Liver (tissue), 3 donors: ENCODE measurements at regions not wholly inside any gene's neighbourhood (a gene's known extent, or its start where the extent isn't known, plus 50 kb on each side); places are given as distances from the start of the nearest gene placed in this dataset.

Experiments
- ATF3 ChIP-seq: IDR thresholded peaks from 2 replicates; pipeline ENCODE4 v1.6.1; 2016; ENCODE audit warnings: antibody characterized with exemption
- CTCF ChIP-seq: fragments of 150-350 bp; IDR thresholded peaks from 2 replicates; pipeline ENCODE4 v1.5.1; 2017; ENCODE audit warnings: improper control_type of control experiment, low read depth, low read length; ENCODE audit not compliant: missing input control
- EGR1 ChIP-seq, 2 donors: IDR thresholded peaks; 2 replicates each; pipeline ENCODE4 v1.6.1; 2016 to 2018; ENCODE audit warnings: antibody characterized with exemption in 2 of 2, low read depth in 2 of 2
- FOXA1 ChIP-seq: IDR thresholded peaks from 2 replicates; pipeline ENCODE4 v1.6.1; 2016; ENCODE audit warnings: antibody characterized with exemption
- GABPA ChIP-seq, 2 donors: IDR thresholded peaks in 1 of 2; conservative IDR thresholded peaks in 1 of 2; 2 replicates each; pipeline ENCODE4 v1.6.1; 2016; ENCODE audit warnings: antibody characterized with exemption in 2 of 2, mild to moderate bottlenecking in 1 of 2, moderate library complexity in 1 of 2
- JUND ChIP-seq, 2 donors: IDR thresholded peaks; 2 replicates each; pipeline ENCODE4 v1.6.1; 2016; ENCODE audit warnings: antibody characterized with exemption in 2 of 2
- MAX ChIP-seq: IDR thresholded peaks from 2 replicates; pipeline ENCODE4 v1.6.1; 2016; ENCODE audit warnings: antibody characterized with exemption
- NR2F2 ChIP-seq: IDR thresholded peaks from 2 replicates; pipeline ENCODE4 v1.6.1; 2016; ENCODE audit warnings: antibody characterized with exemption
- RAD21 ChIP-seq, 2 donors: IDR thresholded peaks; 2 replicates each; pipeline ENCODE4 v1.6.1; 2016; ENCODE audit warnings: antibody characterized with exemption in 2 of 2, mild to moderate bottlenecking in 2 of 2
- REST ChIP-seq: IDR thresholded peaks from 2 replicates; pipeline ENCODE4 v1.6.1; 2016; ENCODE audit warnings: antibody characterized with exemption, mild to moderate bottlenecking
- SP1 ChIP-seq: IDR thresholded peaks from 2 replicates; pipeline ENCODE4 v1.6.1; 2018; ENCODE audit warnings: antibody characterized with exemption, mild to moderate bottlenecking
- TAF1 ChIP-seq: conservative IDR thresholded peaks from 2 replicates; pipeline ENCODE4 v1.6.1; 2016; ENCODE audit warnings: antibody characterized with exemption, mild to moderate bottlenecking
- YY1 ChIP-seq: IDR thresholded peaks from 2 replicates; pipeline ENCODE4 v1.6.1; 2016; ENCODE audit warnings: antibody characterized with exemption, mild to moderate bottlenecking
- donor health status: healthy.
- donor health status: healthy.

GRCh38 chr3:96012939-96013338 lies 801.5 kb upstream of the EPHA6 start:
- TF ChIP-seq MAX (no peak), CTCF (no peak), YY1 (no peak), TAF1 (no peak), SP1 (no peak), GABPA (IDR thresholded peaks at IDR 0.05 in 1 of 2, conservative IDR thresholded peaks at IDR 0.05 in 1 of 2) (no peak), REST (no peak), EGR1 (IDR thresholded peaks at IDR 0.05; ENCODE audit: low read depth in 2 of 2) (no peak), JUND (IDR thresholded peaks at IDR 0.05) (no peak), ATF3 (no peak), RAD21 (IDR thresholded peaks at IDR 0.05) (no peak), NR2F2 (no peak), FOXA1 (no peak)
